Duodenal mucosa (tissue), 2 donors: ENCODE measurements at regions not wholly inside any gene's neighbourhood (a gene's known extent, or its start where the extent isn't known, plus 50 kb on each side); places are given as distances from the start of the nearest gene placed in this dataset.
"Not testable (repeated sequence)": the region's sequence is repeated elsewhere in the genome, so short reads cannot be mapped to it uniquely, and the experiment has no call there.

Experiments used
- H3K27ac ChIP-seq: one replicate; pipeline ENCODE4 v1.7.0; 2013; ENCODE audit warnings: low read depth, low read length
- H3K27me3 ChIP-seq, 2 donors: one replicate each; pipeline ENCODE4 v1.7.0; 2013; ENCODE audit warnings: low read length in 2 of 2, control low read depth in 1 of 2; ENCODE audit not compliant: insufficient read depth in 2 of 2, control insufficient read depth in 1 of 2
- H3K36me3 ChIP-seq, 2 donors: one replicate each; pipeline ENCODE4 v1.7.0; 2013; ENCODE audit warnings: low read length in 2 of 2, control low read depth in 1 of 2; ENCODE audit not compliant: insufficient read depth in 2 of 2, control insufficient read depth in 1 of 2
- H3K4me1 ChIP-seq, 2 donors: one replicate each; pipeline ENCODE4 v1.7.0; 2013; ENCODE audit warnings: low read length in 2 of 2, control low read depth in 1 of 2; ENCODE audit not compliant: insufficient read depth in 2 of 2, control insufficient read depth in 1 of 2
- H3K4me3 ChIP-seq, 2 donors: one replicate each; pipeline ENCODE4 v1.7.0; 2013; ENCODE audit warnings: low read length in 2 of 2, low read depth in 1 of 2
- H3K9ac ChIP-seq, 2 donors: one replicate each; pipeline ENCODE4 v1.7.0; 2013; ENCODE audit warnings: low read length in 2 of 2, low read depth in 1 of 2
- H3K9me3 ChIP-seq, 2 donors: one replicate each; pipeline ENCODE4 v1.7.0; 2013; ENCODE audit warnings: low read length in 2 of 2, control low read depth in 1 of 2; ENCODE audit not compliant: control insufficient read depth in 1 of 2

DNA sequence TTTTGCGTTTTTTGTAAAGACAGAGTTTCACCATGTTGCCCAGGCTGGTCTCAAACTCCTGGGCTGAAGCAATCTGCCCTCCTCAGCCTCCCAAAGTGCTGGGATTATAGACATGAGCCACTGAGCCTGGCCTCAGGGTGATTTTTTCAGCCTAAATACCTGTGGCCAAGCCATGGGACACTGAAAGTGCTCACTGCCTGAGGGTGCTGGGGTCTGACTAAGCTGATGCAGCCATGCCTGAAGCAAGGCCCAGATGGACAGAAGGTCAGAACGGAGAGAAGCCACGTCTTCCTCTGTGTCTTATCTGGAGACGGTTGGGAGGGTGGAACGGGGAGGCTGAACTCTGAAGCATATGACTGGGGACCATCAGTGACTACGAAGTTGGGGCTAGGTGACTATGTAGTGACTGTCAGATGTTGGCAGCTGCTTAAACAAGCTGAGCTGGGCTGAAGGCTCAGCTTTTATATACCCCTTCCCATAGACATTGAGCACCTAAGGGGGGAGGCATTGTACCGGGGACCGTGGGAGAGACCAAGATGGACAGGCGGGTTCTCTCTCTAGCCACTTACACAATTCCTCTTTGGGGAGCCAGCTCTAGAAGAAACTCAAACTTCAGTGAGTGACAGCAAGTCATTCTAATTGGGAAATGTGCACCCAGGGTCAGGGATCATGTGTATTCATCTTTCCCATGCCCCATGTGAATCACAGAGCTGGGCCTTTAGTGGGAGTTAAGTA lies 73.3 kb upstream of the HABP2 start:
- Histone ChIP-seq H3K27ac (no peak overlapping the region), H3K4me3 (no peak overlapping the region), H3K9ac (no peak overlapping the region), H3K36me3 (no peaks in the 10 kb centered on the region), H3K27me3 (no peaks in the 10 kb centered on the region), H3K9me3 (peaks cover 13 to 20% of the 10 kb centered on the region in 2 donors), H3K4me1 (no peaks in the 10 kb centered on the region)

DNA sequence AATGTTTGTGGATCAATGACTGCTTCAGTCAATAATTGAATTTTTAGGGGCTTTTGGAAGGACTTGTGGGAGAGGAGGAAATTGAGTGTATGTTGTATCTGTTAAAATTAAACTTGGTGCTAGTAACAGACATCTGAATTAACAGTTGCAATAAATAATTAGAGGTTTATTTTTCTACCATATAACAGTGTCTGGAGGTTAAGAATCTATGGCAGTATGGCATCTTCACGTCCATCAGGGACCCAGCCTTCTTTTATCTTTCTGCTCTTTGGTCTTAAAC lies 72.8 kb upstream of the HABP2 start:
- Histone ChIP-seq H3K9ac (no peak overlapping the region), H3K27ac (no peak overlapping the region), H3K4me1 (no peaks in the 10 kb centered on the region), H3K27me3 (no peaks in the 10 kb centered on the region), H3K36me3 (no peaks in the 10 kb centered on the region), H3K9me3 (peaks cover 13 to 20% of the 10 kb centered on the region in 2 donors), H3K4me3 (no peak overlapping the region)

DNA sequence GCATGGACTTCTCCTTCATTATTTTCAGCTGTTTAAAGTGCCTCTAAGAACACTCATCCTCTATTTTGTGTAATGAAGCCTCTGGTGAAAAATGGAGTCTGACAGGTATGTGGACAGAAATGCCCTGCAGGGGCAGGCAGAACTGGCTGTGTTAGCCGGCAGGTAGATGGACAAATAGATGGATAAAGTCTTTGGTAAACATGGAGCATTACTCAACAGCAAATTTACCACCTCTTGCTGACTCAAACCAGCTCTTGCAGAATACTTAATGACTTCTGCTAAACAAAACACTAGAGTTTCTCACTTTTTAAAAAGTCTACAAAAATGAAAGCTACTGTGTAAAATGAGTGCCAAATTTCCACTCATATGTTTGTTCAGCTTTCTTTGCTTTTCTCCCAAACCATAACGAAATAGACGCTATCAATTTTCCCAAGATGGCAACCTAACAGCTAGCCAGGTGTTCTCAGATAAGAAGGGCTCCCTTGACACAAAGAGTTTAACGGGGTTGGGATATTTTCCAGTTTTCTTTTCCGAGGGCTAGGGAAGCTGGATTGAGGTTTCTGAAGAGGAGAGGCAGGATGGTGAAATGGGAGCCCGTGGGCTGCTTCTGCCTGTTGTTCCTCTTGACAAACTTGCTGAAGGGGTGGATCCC lies 71.9 kb upstream of the HABP2 start:
- Histone ChIP-seq H3K27me3 (no peaks in the 10 kb centered on the region), H3K4me1 (no peaks in the 10 kb centered on the region), H3K9me3 (peaks cover 13 to 20% of the 10 kb centered on the region in 2 donors), H3K36me3 (no peaks in the 10 kb centered on the region), H3K9ac (no peak overlapping the region), H3K4me3 (no peak overlapping the region), H3K27ac (no peak overlapping the region)

DNA sequence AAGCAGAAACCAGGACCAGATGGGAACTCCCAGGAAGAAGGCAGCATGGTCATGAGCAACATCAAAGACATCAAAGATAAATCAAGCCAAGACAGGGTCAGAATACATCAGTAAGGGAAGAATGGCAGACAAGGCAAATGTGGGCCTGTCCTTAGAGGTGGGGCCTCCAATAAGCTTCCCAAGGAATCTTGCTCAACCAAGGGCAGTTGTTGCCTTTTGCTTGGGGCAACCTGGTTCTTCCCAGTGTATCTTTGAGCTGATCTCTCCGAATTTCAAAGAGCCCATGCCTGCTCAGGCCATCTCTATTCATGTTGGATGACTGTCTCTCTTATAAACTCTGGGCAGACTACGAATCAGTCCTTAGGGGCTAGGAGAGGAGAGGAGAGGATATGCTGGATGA lies 68.4 kb upstream of the HABP2 start:
- no peaks in the 10 kb centered on the region for H3K4me1 ChIP-seq
- no peaks in the 10 kb centered on the region for H3K27me3 ChIP-seq
- H3K9me3 ChIP-seq: peaks cover 11 to 14% of the 10 kb centered on the region in 2 donors

DNA sequence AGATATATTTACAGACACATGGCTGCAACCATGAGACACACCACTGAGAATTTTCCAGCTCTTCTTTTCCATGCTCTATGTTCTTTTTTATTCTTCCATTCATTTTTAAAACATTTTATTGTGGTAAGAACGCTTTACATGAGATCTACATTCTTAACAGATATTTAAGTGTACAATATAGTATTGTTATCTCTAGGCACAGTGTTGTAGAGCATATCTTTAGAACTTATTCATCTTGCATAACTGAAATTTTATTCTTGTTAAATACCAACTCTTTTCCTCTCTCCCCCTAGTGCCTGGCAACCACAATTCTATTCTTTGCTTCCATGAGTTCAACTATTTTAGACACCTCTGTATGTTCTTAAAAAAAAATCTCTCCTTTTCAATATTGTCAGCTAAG lies 67.1 kb upstream of the HABP2 start:
- Histone ChIP-seq H3K27me3 (no peaks in the 10 kb centered on the region), H3K4me1 (no peaks in the 10 kb centered on the region), H3K9me3 (peaks cover 0 to 3% of the 10 kb centered on the region in 2 donors), H3K4me3 (no peak overlapping the region), H3K27ac (no peak overlapping the region), H3K36me3 (no peaks in the 10 kb centered on the region), H3K9ac (no peak overlapping the region)

More for the DNA sequence above, 68.4 kb upstream of the HABP2 start:
- Histone ChIP-seq H3K36me3 (no peaks in the 10 kb centered on the region), H3K4me3 (no peak overlapping the region), H3K27ac (no peak overlapping the region), H3K9ac (no peak overlapping the region)

DNA sequence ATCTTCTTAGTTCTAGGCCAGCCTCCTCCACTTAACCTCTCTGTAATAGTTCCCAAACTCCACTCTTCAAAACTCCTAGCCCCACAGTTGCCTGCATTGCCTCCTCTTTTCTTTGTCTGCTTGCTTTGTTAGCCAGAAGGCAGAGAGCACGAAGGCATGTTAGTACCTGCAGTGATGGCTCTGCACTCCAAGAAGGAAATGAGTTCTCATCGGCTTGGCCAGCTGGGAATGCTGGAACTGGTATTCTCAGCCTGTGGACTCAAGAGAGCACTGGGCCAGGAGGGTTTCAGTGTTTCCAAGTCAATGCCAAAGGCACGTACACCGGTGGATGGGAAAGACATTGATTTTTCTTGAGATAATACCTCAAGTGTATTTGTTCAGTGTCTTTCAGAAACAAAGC lies 66.3 kb upstream of the HABP2 start:
- Histone ChIP-seq H3K4me1 (no peaks in the 10 kb centered on the region), H3K4me3 (no peak overlapping the region), H3K9me3 (peaks cover 0 to 2% of the 10 kb centered on the region in 2 donors), H3K27me3 (no peaks in the 10 kb centered on the region), H3K9ac (no peak overlapping the region), H3K36me3 (no peaks in the 10 kb centered on the region), H3K27ac (no peak overlapping the region)

DNA sequence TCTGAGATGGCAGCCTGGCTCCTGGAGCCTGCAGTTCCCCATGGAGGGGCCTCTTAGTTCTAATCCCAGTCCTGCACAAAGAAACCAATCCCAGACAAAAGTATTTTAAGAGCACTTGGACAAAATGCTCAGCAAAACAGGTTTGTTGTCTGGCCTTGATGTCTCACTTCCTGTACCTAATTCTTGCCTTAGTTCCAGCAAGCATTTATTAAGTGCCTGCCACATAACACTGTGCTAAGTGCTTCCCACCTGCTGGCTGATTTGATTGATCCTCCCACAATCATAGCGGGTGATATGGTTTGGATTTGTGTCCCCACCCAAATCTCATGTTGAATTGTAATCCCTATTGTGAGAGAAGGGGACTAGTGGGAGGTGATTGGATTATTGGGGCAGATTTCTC lies 65.7 kb upstream of the HABP2 start:
- Histone ChIP-seq H3K27ac (no peak overlapping the region), H3K9ac (no peak overlapping the region), H3K27me3 (no peaks in the 10 kb centered on the region), H3K9me3 (no peaks in the 10 kb centered on the region), H3K4me3 (no peak overlapping the region), H3K4me1 (no peaks in the 10 kb centered on the region), H3K36me3 (no peaks in the 10 kb centered on the region)

DNA sequence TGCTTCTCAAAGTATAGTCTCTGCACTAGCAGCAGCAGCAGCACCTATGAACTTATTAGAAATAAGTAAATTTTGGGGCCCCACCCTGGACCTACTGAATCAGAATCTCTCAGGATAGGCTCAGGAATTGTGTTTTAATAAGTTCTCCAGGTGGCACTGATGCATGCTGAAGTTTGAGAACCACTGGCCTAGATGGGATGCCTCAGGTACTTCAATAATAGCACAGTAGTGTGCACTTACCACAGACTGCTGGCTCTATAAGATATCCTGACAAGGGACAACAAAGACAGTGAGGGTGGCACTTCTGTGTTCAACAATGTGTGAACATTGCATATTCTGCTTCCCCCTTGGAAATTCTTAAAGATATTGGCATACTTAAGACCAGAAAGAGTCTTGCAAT lies 64.7 kb upstream of the HABP2 start:
- Histone ChIP-seq H3K27ac (no peak overlapping the region), H3K9ac (no peak overlapping the region), H3K4me3 (no peak overlapping the region), H3K4me1 (peaks cover 0 to 4% of the 10 kb centered on the region in 2 donors), H3K36me3 (no peaks in the 10 kb centered on the region), H3K9me3 (no peaks in the 10 kb centered on the region), H3K27me3 (no peaks in the 10 kb centered on the region)

DNA sequence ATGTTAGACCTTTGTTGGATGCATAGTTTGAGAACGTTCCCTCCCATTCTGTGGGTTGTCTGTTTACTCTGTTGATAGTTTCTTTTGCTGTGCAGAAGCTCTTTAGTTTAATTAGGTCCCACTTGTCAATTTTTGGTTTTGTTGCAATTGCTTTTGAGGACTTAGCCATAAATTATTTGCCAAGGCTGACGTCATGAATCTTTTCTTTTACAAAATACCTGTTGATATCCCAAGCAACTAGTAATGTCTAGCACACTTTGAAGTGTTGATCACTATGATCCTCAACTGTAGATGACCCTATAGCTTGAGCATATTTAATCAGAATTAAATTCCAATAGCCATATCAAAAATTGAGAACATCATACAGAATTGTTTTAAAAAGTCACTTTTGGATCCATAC lies 63.3 kb upstream of the HABP2 start:
- not testable (repeated sequence) for H3K36me3 ChIP-seq, H3K27ac ChIP-seq, H3K9ac ChIP-seq, H3K4me1 ChIP-seq, H3K9me3 ChIP-seq, H3K27me3 ChIP-seq, H3K4me3 ChIP-seq

DNA sequence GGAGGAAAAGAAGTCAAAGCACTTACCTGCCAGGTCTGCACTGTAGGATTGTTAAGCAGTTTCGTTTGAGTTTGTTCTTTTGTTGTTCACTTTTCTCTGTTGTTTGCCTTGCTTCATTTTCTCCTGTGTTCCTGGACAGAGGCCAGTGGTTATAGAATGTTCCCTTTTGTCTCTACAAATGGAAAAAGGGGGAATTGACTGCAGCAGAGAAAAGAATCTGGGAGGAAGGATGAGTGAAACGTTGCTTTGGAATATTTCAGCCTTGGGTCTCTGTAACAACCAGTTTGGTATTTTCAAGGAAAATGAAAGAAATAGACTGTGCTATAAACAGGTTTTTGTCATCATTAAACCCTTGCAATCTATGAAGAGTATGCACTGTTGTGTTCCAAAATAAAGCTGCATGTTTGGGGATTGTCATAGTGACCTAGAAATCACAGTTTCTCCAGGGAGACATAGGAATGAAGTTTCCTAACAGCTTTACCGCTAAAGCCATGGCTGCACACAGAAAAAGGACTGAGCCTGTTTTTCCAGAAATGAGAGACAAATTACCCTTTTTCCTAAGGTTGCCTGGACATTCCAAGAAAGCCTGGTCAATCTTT lies 60.8 kb upstream of the HABP2 start:
- no peaks in the 10 kb centered on the region for H3K36me3 ChIP-seq
- H3K9me3 ChIP-seq: no peaks in the 10 kb centered on the region
- H3K27ac ChIP-seq: no peak overlapping the region
- H3K4me1 ChIP-seq: peaks cover 4 to 5% of the 10 kb centered on the region in 2 donors
- no peak overlapping the region for H3K9ac ChIP-seq
- no peak overlapping the region for H3K4me3 ChIP-seq
- no peaks in the 10 kb centered on the region for H3K27me3 ChIP-seq
